ENCODE measurements at regions not wholly inside any gene's neighbourhood (a gene's known extent, or its start where the extent isn't known, plus 50 kb on each side); places are given as distances from the start of the nearest gene placed in this dataset.

DNA sequence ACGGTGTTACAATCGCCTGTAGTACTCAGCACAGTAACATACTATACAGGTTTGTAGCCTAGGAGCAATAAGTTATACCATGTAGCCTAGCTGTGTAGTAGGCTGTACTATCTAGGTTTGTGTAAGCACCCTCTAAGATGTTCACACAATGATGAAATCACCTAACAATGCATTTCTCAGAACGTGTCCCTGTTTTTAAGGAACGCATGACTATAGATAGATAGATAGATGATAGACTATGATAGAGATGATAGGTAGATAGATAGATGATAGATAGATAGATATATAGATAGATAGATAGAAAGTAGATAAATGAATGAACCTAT, 203.9 kb downstream of the FAM76B start:
- Histone ChIP-seq H3K4me3 (ENCODE audit: low read length) (no peak overlapping the region), H3K36me3 (ENCODE audit: control insufficient read depth, insufficient read depth, low read length) (no peaks in the 10 kb centered on the region), H3K4me1 (ENCODE audit: control insufficient read depth, insufficient read depth, low read length) (no peaks in the 10 kb centered on the region), H3K27ac (ENCODE audit: low read length) (no peak overlapping the region), H3K27me3 (ENCODE audit: control insufficient read depth, insufficient read depth, low read length) (no peaks in the 10 kb centered on the region), H3K9me3 (ENCODE audit: control insufficient read depth, low read depth, low read length) (no peaks in the 10 kb centered on the region)
- DNase-seq, result no peak
- 48% methylated on average over 2 of the region's 4 CpGs for WGBS (ENCODE audit: insufficient coverage, low lambda C conversion rate)

DNA sequence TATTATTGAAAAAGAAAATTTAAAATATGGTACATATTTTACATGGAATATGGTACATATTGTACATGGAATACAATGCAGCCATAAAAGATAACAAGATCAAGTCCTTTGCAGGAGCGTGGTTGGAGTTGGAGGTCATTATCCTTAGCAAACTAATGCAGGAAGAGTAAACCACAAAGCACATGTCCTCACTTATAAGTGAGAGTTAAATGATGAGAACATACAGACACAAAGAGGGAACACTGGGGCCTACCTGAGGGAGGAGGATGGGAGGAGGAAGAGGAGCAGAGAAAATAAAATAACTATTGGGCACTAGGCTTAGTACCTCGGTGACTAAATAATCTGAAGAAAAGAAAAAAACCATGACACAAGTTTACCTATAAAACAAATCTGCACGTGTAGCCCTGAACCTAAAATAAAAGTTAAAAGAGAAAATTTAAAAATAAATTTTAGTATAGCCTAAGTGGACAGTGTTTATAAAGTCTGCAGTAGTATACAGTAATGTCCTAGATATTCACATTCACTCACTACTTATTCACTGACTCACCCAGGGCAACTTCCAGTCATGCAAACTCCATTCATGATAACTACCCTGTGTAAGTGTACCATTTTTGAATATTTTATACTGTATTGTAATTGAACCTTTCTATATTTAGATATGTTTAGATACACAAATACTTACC, 204.4 kb downstream of the FAM76B start:
- no peak for DNase-seq

DNA sequence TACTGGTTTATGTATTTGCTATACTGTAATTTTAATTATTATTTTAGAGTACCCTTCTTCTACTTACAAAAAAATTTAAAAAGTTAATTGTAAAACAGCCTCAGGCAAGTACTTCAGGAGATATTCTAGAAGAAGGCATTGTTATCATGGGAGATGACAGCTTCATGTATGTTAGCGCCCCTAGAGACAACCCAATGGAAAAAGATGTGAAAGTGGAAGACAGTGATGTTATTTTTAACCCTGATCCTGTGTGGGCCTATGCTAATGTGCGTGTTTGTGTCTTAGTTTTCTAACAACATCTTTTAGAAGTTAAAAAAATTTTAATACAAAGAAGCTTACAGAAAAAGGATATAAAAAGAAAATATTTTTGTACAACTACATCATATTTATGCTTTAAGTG, 205.0 kb downstream of the FAM76B start:
- DNase-seq, result no peak

More for the DNA sequence above, 204.4 kb downstream of the FAM76B start:
- Histone ChIP-seq H3K4me3 (ENCODE audit: low read length) (no peak overlapping the region), H3K27me3 (ENCODE audit: control insufficient read depth, insufficient read depth, low read length) (no peaks in the 10 kb centered on the region), H3K4me1 (ENCODE audit: control insufficient read depth, insufficient read depth, low read length) (no peaks in the 10 kb centered on the region), H3K9me3 (ENCODE audit: control insufficient read depth, low read depth, low read length) (no peaks in the 10 kb centered on the region), H3K27ac (ENCODE audit: low read length) (no peak overlapping the region), H3K36me3 (ENCODE audit: control insufficient read depth, insufficient read depth, low read length) (no peaks in the 10 kb centered on the region)
- WGBS (ENCODE audit: insufficient coverage, low lambda C conversion rate), result 79% methylated on average over 3 of the region's 3 CpGs

DNA sequence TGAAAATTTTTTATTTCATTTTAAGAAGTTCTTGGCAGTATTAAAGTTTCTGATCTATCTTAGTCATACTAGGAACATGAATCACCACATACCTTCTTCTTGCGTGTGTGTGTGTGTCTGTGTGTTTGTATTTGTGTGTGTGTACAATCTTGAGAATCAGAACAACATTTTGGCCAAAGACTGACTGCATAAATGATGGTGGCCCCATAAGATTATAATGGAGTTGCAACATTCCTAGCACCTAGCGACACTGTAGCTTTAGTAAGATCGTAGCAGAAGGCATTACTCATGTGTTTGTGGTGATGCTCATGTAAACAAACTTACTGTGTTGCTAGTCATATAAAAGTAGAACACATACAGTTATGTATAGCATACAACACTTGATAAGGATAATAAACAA, 205.4 kb downstream of the FAM76B start:
- Histone ChIP-seq H3K4me3 (ENCODE audit: low read length) (no peak overlapping the region), H3K9me3 (ENCODE audit: control insufficient read depth, low read depth, low read length) (no peaks in the 10 kb centered on the region), H3K4me1 (ENCODE audit: control insufficient read depth, insufficient read depth, low read length) (no peaks in the 10 kb centered on the region), H3K36me3 (ENCODE audit: control insufficient read depth, insufficient read depth, low read length) (no peaks in the 10 kb centered on the region), H3K27me3 (ENCODE audit: control insufficient read depth, insufficient read depth, low read length) (no peaks in the 10 kb centered on the region), H3K27ac (ENCODE audit: low read length) (no peak overlapping the region)
- WGBS (ENCODE audit: insufficient coverage, low lambda C conversion rate), result no CpG with 5 or more reads among the region's 3 CpGs
- DNase-seq, result no peak

More for the DNA sequence above, 205.0 kb downstream of the FAM76B start:
- 80% methylated on average over 2 of the region's 2 CpGs for WGBS (ENCODE audit: insufficient coverage, low lambda C conversion rate)
- Histone ChIP-seq H3K4me1 (ENCODE audit: control insufficient read depth, insufficient read depth, low read length) (no peaks in the 10 kb centered on the region), H3K27me3 (ENCODE audit: control insufficient read depth, insufficient read depth, low read length) (no peaks in the 10 kb centered on the region), H3K27ac (ENCODE audit: low read length) (no peak overlapping the region), H3K9me3 (ENCODE audit: control insufficient read depth, low read depth, low read length) (no peaks in the 10 kb centered on the region), H3K36me3 (ENCODE audit: control insufficient read depth, insufficient read depth, low read length) (no peaks in the 10 kb centered on the region), H3K4me3 (ENCODE audit: low read length) (no peak overlapping the region)

DNA sequence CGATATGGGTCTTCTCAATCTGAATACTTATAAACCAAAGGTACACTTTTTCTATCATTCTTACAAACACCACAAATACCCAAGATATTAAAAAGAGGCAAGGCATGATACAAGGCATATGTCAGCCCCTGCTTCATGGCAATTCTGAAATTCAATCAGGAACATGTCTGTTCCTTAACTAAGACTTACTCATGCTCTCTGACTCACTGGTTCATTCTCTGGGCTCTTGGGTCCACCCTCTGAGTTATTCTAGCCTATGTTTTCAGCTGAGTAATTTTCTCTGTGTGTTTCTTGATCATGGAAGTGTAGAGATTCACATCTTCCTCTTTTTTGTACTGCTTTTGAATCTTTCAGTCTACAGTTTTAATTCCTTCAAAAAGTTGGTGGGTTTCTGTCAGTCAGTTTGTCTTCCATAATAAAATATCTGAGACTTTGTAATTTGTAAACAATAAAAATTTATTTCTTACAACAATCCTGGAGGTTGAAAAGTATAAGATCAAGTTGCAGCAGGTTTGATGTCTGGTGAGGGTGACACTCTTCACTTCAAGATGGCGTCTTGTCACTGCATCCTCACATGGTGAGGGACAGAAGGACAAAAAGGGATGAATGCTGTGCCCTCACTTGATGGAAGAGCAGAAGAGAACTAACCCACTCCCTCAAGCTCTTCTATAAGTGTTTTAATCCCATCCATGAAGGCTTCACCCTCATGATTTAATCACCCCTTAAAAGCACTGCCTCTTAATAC, 211.7 kb downstream of the FAM76B start:
- no CpG with 5 or more reads among the region's 2 CpGs for WGBS (ENCODE audit: insufficient coverage, low lambda C conversion rate)
- Histone ChIP-seq H3K9me3 (ENCODE audit: control insufficient read depth, low read depth, low read length) (no peaks in the 10 kb centered on the region), H3K4me3 (ENCODE audit: low read length) (no peak overlapping the region), H3K36me3 (ENCODE audit: control insufficient read depth, insufficient read depth, low read length) (no peaks in the 10 kb centered on the region), H3K27ac (ENCODE audit: low read length) (no peak overlapping the region), H3K4me1 (ENCODE audit: control insufficient read depth, insufficient read depth, low read length) (no peaks in the 10 kb centered on the region), H3K27me3 (ENCODE audit: control insufficient read depth, insufficient read depth, low read length) (no peaks in the 10 kb centered on the region)
- DNase-seq, result no peak

- DNase-seq, result no peak
- no peaks in the 10 kb centered on the region for H3K9me3 ChIP-seq (ENCODE audit: control insufficient read depth, low read depth, low read length)
- H3K4me1 ChIP-seq (ENCODE audit: control insufficient read depth, insufficient read depth, low read length), result no peaks in the 10 kb centered on the region
- whole genome bisulfite sequencing (ENCODE audit: insufficient coverage, low lambda C conversion rate), result no CpG with 5 or more reads among the region's 5 CpGs
- H3K27ac ChIP-seq (ENCODE audit: low read length), result no peak overlapping the region
- no peaks in the 10 kb centered on the region for H3K27me3 ChIP-seq (ENCODE audit: control insufficient read depth, insufficient read depth, low read length)
- no peaks in the 10 kb centered on the region for H3K36me3 ChIP-seq (ENCODE audit: control insufficient read depth, insufficient read depth, low read length)
- H3K4me3 ChIP-seq (ENCODE audit: low read length), result no peak overlapping the region
Measured at GRCh38 chr11:95576146-95576845, 213.3 kb downstream of the FAM76B start.

GRCh38 chr11:95575517-95575916, 214.1 kb downstream of the FAM76B start:
- Histone ChIP-seq H3K4me1 (ENCODE audit: control insufficient read depth, insufficient read depth, low read length) (no peaks in the 10 kb centered on the region), H3K36me3 (ENCODE audit: control insufficient read depth, insufficient read depth, low read length) (no peaks in the 10 kb centered on the region), H3K9me3 (ENCODE audit: control insufficient read depth, low read depth, low read length) (no peaks in the 10 kb centered on the region), H3K27ac (ENCODE audit: low read length) (no peak overlapping the region), H3K4me3 (ENCODE audit: low read length) (no peak overlapping the region), H3K27me3 (ENCODE audit: control insufficient read depth, insufficient read depth, low read length) (no peaks in the 10 kb centered on the region)
- 88% methylated on average over 1 of the region's 2 CpGs for WGBS (ENCODE audit: insufficient coverage, low lambda C conversion rate)
- no peak for DNase-seq

DNA sequence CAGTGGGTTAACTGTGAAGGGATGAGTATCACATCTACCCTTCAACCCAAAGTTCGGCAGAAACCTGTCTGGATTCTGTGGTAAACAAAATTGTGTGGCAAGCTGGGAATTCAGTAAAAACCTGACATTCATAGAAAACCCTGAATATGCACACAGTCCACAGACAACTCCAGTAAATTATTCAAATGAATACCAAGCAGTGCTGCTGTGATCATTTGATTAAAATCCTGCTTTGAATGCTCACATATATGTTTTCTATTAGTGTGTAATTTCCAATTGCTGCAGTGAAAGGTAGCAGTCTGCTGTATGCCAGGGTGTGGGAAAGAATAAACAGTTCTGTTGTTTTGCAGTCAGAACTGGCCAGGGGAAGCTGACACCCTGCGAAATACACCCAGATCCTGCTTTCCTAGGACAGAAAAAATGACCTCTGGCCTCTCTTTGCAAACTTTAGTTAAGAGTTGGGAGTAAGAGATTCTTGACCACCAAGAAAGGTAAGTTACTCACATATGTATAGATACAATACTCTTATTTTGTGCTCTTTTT, 217.8 kb downstream of the FAM76B start:
- Histone ChIP-seq H3K4me1 (ENCODE audit: control insufficient read depth, insufficient read depth, low read length) (no peaks in the 10 kb centered on the region), H3K27ac (ENCODE audit: low read length) (no peak overlapping the region), H3K27me3 (ENCODE audit: control insufficient read depth, insufficient read depth, low read length) (no peaks in the 10 kb centered on the region), H3K4me3 (ENCODE audit: low read length) (no peak overlapping the region), H3K9me3 (ENCODE audit: control insufficient read depth, low read depth, low read length) (no peaks in the 10 kb centered on the region), H3K36me3 (ENCODE audit: control insufficient read depth, insufficient read depth, low read length) (no peaks in the 10 kb centered on the region)
- no peak for DNase-seq
- WGBS (ENCODE audit: insufficient coverage, low lambda C conversion rate), result 60% methylated on average over 1 of the region's 2 CpGs

- Histone ChIP-seq H3K27me3 (ENCODE audit: control insufficient read depth, insufficient read depth, low read length) (no peaks in the 10 kb centered on the region), H3K9me3 (ENCODE audit: control insufficient read depth, low read depth, low read length) (no peaks in the 10 kb centered on the region), H3K36me3 (ENCODE audit: control insufficient read depth, insufficient read depth, low read length) (no peaks in the 10 kb centered on the region), H3K4me3 (ENCODE audit: low read length) (no peak overlapping the region), H3K27ac (ENCODE audit: low read length) (no peak overlapping the region), H3K4me1 (ENCODE audit: control insufficient read depth, insufficient read depth, low read length) (no peaks in the 10 kb centered on the region)
- 86% methylated on average over 1 of the region's 2 CpGs for WGBS (ENCODE audit: insufficient coverage, low lambda C conversion rate)
- DNase-seq, result no peak
Measured at GRCh38 chr11:95570845-95571244, 218.7 kb downstream of the FAM76B start.

DNA sequence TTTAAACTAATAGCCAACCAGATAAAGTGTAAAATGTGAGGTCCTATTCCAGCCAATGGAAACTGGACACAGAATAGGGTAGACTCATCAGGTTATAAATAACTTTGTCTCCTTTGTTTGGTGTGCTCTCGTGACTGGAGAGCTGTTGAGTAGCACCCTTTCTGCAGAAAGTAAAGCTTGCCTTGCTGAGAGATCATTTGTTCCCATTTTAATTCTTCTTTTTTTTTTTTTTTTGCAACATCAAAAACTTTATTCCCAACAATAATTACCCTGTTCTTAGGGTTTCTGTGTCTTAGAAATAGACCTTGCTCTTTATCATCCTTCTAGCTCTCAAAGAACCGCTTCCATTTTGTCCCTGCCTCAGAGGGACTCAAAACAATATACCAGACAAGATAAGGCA, 220.4 kb downstream of the FAM76B start:
- no CpG with 5 or more reads among the region's 2 CpGs for WGBS (ENCODE audit: insufficient coverage, low lambda C conversion rate)
- H3K4me1 ChIP-seq (ENCODE audit: control insufficient read depth, insufficient read depth, low read length), result no peaks in the 10 kb centered on the region
- DNase-seq, result no peak
- no peaks in the 10 kb centered on the region for H3K9me3 ChIP-seq (ENCODE audit: control insufficient read depth, low read depth, low read length)
- no peaks in the 10 kb centered on the region for H3K27me3 ChIP-seq (ENCODE audit: control insufficient read depth, insufficient read depth, low read length)
- no peaks in the 10 kb centered on the region for H3K36me3 ChIP-seq (ENCODE audit: control insufficient read depth, insufficient read depth, low read length)
- no peak overlapping the region for H3K27ac ChIP-seq (ENCODE audit: low read length)
- no peak overlapping the region for H3K4me3 ChIP-seq (ENCODE audit: low read length)

Data from large intestine (tissue), 3 donors.